ENCODE measurements at regions not wholly inside any gene's neighbourhood (a gene's known extent, or its start where the extent isn't known, plus 50 kb on each side); places are given as distances from the start of the nearest gene placed in this dataset.
A peak's percentile ranks its signal among the peaks of the same experiment; 100 is the strongest.

GRCh38 chr7:41847606-41848005 is 144.7 kb upstream of the INHBA start:
- Mint-ChIP-seq H3K27me3 (ENCODE audit: unreplicated experiment) (no peaks in the 10 kb centered on the region), H3K4me3 (ENCODE audit: unreplicated experiment) (no peak overlapping the region)
- no peak for TF ChIP-seq CTCF (IDR thresholded peaks at IDR 0.05)

GRCh38 chr7:41847151-41847550 is 144.3 kb upstream of the INHBA start:
- DNase-seq (ENCODE audit: extremely low spot score, unreplicated experiment), result no peak
- Mint-ChIP-seq H3K36me3 (ENCODE audit: unreplicated experiment) (peaks cover 4% of the 10 kb centered on the region), H3K27me3 (ENCODE audit: unreplicated experiment) (no peaks in the 10 kb centered on the region), H3K9me3 (ENCODE audit: unreplicated experiment) (peaks cover 21% of the 10 kb centered on the region), H3K27ac (ENCODE audit: unreplicated experiment) (peak overlapping the region; percentile 38), H3K4me1 (ENCODE audit: unreplicated experiment) (peaks cover 6% of the 10 kb centered on the region), H3K4me3 (ENCODE audit: unreplicated experiment) (no peak overlapping the region)
- no peak for TF ChIP-seq CTCF (IDR thresholded peaks at IDR 0.05)

More at GRCh38 chr7:41847606-41848005, 144.7 kb upstream of the INHBA start:
- Mint-ChIP-seq H3K27ac (ENCODE audit: unreplicated experiment) (peak overlapping the region; percentile 38), H3K4me1 (ENCODE audit: unreplicated experiment) (peaks cover 6% of the 10 kb centered on the region), H3K9me3 (ENCODE audit: unreplicated experiment) (peaks cover 18% of the 10 kb centered on the region), H3K36me3 (ENCODE audit: unreplicated experiment) (peaks cover 4% of the 10 kb centered on the region)
- DNase-seq (ENCODE audit: extremely low spot score, unreplicated experiment), result no peak

DNA sequence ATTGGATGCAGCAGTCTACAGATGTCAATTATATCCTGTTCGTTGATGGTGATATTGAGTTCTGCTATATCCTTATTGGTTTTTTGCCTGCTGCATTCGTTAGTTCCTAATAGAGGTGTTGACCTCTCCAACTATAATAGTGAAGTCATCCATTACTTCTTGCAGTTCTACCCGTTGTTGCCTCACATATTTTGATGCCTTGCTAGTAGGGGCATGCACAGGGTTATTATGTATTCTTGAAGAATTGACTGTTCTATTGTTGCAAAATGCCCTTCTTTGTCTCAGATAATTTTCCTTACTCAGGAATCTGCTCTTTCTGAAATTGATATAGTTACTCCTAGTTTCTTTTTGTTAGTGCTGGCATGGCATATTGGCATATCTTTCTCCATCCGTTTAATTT is 140.1 kb upstream of the INHBA start:
- no peak overlapping the region for H3K4me3 Mint-ChIP-seq (ENCODE audit: unreplicated experiment)
- no peak overlapping the region for H3K27ac Mint-ChIP-seq (ENCODE audit: unreplicated experiment)
- H3K4me1 Mint-ChIP-seq (ENCODE audit: unreplicated experiment), result peaks cover 6% of the 10 kb centered on the region
- no peak for DNase-seq (ENCODE audit: extremely low spot score, unreplicated experiment)
- H3K27me3 Mint-ChIP-seq (ENCODE audit: unreplicated experiment), result no peaks in the 10 kb centered on the region
- no peak for TF ChIP-seq CTCF (IDR thresholded peaks at IDR 0.05)
- H3K9me3 Mint-ChIP-seq (ENCODE audit: unreplicated experiment), result peaks cover 23% of the 10 kb centered on the region
- peaks cover 3% of the 10 kb centered on the region for H3K36me3 Mint-ChIP-seq (ENCODE audit: unreplicated experiment)

GRCh38 chr7:41837916-41838315 is 135.0 kb upstream of the INHBA start:
- Mint-ChIP-seq H3K4me3 (ENCODE audit: unreplicated experiment) (no peak overlapping the region), H3K27ac (ENCODE audit: unreplicated experiment) (no peak overlapping the region), H3K36me3 (ENCODE audit: unreplicated experiment) (peaks cover 3% of the 10 kb centered on the region), H3K9me3 (ENCODE audit: unreplicated experiment) (peaks cover 19% of the 10 kb centered on the region), H3K4me1 (ENCODE audit: unreplicated experiment) (peaks cover 21% of the 10 kb centered on the region), H3K27me3 (ENCODE audit: unreplicated experiment) (no peaks in the 10 kb centered on the region)
- TF ChIP-seq CTCF (IDR thresholded peaks at IDR 0.05), result no peak
- no peak for DNase-seq (ENCODE audit: extremely low spot score, unreplicated experiment)

DNA sequence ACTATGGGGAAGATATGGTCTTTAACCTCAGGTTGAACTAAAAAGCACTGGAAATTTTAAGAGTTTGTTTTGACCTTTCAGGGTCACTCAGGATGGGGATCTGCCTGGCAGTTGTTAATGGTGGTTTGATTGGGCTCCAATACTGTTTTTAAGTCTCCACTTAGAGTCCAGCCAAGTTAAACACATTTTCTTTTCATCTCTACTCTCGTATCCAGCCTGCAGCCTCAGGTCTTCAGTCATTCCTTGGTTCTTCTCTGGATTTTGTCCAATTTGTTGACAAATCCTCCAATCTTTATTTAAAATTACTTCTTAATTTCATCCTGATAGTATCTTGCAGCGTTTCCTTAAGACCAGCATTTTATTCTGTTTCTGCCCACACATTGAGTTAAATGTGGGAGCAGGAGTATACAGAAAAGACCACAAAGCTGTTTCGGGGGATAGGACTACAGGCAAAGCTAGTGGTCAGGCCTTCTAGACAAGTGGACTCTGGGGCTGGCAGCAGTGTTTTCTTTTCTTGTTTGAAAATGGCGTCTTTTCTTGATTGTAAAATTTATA is 133.2 kb upstream of the INHBA start:
- Mint-ChIP-seq H3K9me3 (ENCODE audit: unreplicated experiment) (peaks cover 21% of the 10 kb centered on the region), H3K27me3 (ENCODE audit: unreplicated experiment) (no peaks in the 10 kb centered on the region), H3K36me3 (ENCODE audit: unreplicated experiment) (peaks cover 7% of the 10 kb centered on the region), H3K4me3 (ENCODE audit: unreplicated experiment) (no peak overlapping the region), H3K4me1 (ENCODE audit: unreplicated experiment) (peaks cover 21% of the 10 kb centered on the region), H3K27ac (ENCODE audit: unreplicated experiment) (peak overlapping the region; percentile 93)
- TF ChIP-seq CTCF (IDR thresholded peaks at IDR 0.05), result no peak
- no peak for DNase-seq (ENCODE audit: extremely low spot score, unreplicated experiment)

All from osteocyte (in vitro differentiated cells).